Adrenal gland (tissue), 9 donors: ENCODE measurements at regions not wholly inside any gene's neighbourhood (a gene's known extent, or its start where the extent isn't known, plus 50 kb on each side); places are given as distances from the start of the nearest gene placed in this dataset.
"Not testable (repeated sequence)": the region's sequence is repeated elsewhere in the genome, so short reads cannot be mapped to it uniquely, and the experiment has no call there.

ENCODE experiments used
- DNase-seq, 7 donors: peaks; one replicate each; pipeline ENCODE4 v3.0.0-alpha.2; 2019 to 2020
- H3K27ac ChIP-seq, 5 donors: fragments of 200-600 bp; sonication (generic) in 4 of 5; 1 replicate in 3 of 5; 2 replicates in 2 of 5; pipeline versions ENCODE4 v1.5.1 to v1.8.0; 2016 to 2020; ENCODE audit warnings: mild to moderate bottlenecking in 1 of 5
- H3K27me3 ChIP-seq: fragments of 200-600 bp; 2 replicates; pipeline ENCODE4 v1.8.0; 2021
- H3K36me3 ChIP-seq, 2 donors: fragments of 200-600 bp; replicated peaks in 1 of 2; 1 replicate in 1 of 2; 2 replicates in 1 of 2; pipeline versions ENCODE4 v1.5.1 to v1.8.0; 2018 to 2022
- H3K4me1 ChIP-seq, 2 donors: fragments of 200-600 bp; replicated peaks in 1 of 2; 1 replicate in 1 of 2; 2 replicates in 1 of 2; pipeline versions ENCODE4 v1.5.1 to v1.8.0; 2018 to 2021
- H3K4me3 ChIP-seq, 4 donors: fragments of 200-600 bp; sonication (generic) in 3 of 4; one replicate each; pipeline ENCODE4 v1.5.1; 2016 to 2018
- H3K9me3 ChIP-seq, 3 donors: fragments of 200-600 bp; sonication (generic) in 1 of 3; replicated peaks in 1 of 3; 1 replicate in 2 of 3; 2 replicates in 1 of 3; pipeline versions ENCODE4 v1.5.1 to v1.8.0; 2016 to 2021
- CTCF ChIP-seq, 6 experiments: fragments of 450-650 bp in 4 of 6; fragments of 200-600 bp in 2 of 6; sonication (generic) in 1 of 6; IDR thresholded peaks; 1 replicate in 5 of 6; 2 replicates in 1 of 6; pipeline versions ENCODE4 v1.5.1 to v1.8.0; 2016 to 2021; ENCODE audit warnings: antibody characterized with exemption in 6 of 6, mild to moderate bottlenecking in 2 of 6, moderate library complexity in 1 of 6
- POLR2A ChIP-seq, 2 donors: fragments of 450-650 bp; IDR thresholded peaks; one replicate each; pipeline ENCODE4 v1.6.1; 2017; ENCODE audit warnings: antibody characterized with exemption in 2 of 2, mild to moderate bottlenecking in 2 of 2, moderate library complexity in 1 of 2
- WGBS, 4 donors: extraction: QIAGEN DNeasy Blood & Tissue Kit in 2 of 4; methylation state at CpG; one replicate each; pipeline versions ENCODE4 v1.1.5 to v1.1.7; 2013 to 2017; 5-methylcytosine and 5-hydroxymethylcytosine counted together
- intact Hi-C, 2 donors: fragments of 100-400 bp; cut with DNase I; formaldehyde crosslinking; loops; one replicate each; pipeline versions ENCODE4 v1.14.1 to v1.15.0; 2022 to 2023
- donor health status: healthy with polysubstance abuse.
- donor health status: Bipolar disorder and iron deficiency.
- donor health status: DM: yes; HTN: yes; CAD: no.
- donor health status: DM: no; HTN: no; CAD: no.
- donor health status: DM: no; HTN: no; CAD: no.

- H3K27me3 ChIP-seq = no peaks in the 10 kb centered on the region
- H3K27ac ChIP-seq = no peak overlapping the region
- TF ChIP-seq CTCF (IDR thresholded peaks at IDR 0.05) (no peak), POLR2A (IDR thresholded peaks at IDR 0.05) (no peak)
- DNase-seq = no peak
- no peak overlapping the region for H3K4me3 ChIP-seq
- intact Hi-C loops = no loop called here
- no peaks in the 10 kb centered on the region for H3K36me3 ChIP-seq
- 47 to 86% (median 66%) methylated on average over 1 of the region's 1 CpG for WGBS, 4 donors
- no peaks in the 10 kb centered on the region for H3K9me3 ChIP-seq
- H3K4me1 ChIP-seq = no peaks in the 10 kb centered on the region
Observed at GRCh38 chr15:21268436-21268940, 171.8 kb downstream of the POTEB3 start.

GRCh38 chr15:21267671-21268395 lies 172.5 kb downstream of the POTEB3 start:
- H3K27me3 ChIP-seq = no peaks in the 10 kb centered on the region
- TF ChIP-seq POLR2A (IDR thresholded peaks at IDR 0.05) = no peak
- no peaks in the 10 kb centered on the region for H3K4me1 ChIP-seq
- WGBS, 4 donors = 65 to 79% (median 74%) methylated on average over 4 of the region's 4 CpGs
- H3K36me3 ChIP-seq = no peaks in the 10 kb centered on the region
- no peak overlapping the region for H3K27ac ChIP-seq
- DNase-seq = no peak
- intact Hi-C loops = no loop called here
- H3K4me3 ChIP-seq = no peak overlapping the region
- H3K9me3 ChIP-seq = no peaks in the 10 kb centered on the region

GRCh38 chr15:21267226-21267625 lies 173.1 kb downstream of the POTEB3 start:
- Histone ChIP-seq H3K4me3 (no peak overlapping the region), H3K27me3 (no peaks in the 10 kb centered on the region), H3K9me3 (no peaks in the 10 kb centered on the region), H3K27ac (no peak overlapping the region), H3K4me1 (no peaks in the 10 kb centered on the region), H3K36me3 (no peaks in the 10 kb centered on the region)
- DNase-seq = no peak
- TF ChIP-seq POLR2A (IDR thresholded peaks at IDR 0.05) (no peak), CTCF (IDR thresholded peaks at IDR 0.05) (no peak)
- intact Hi-C loops = no loop called here
- 8 to 25% (median 20%) methylated on average over 2 of the region's 2 CpGs for WGBS, 4 donors

- intact Hi-C loops, DNase-seq: not testable (repeated sequence)
- WGBS, 4 donors = 44 to 66% (median 59%) methylated on average over 3 of the region's 3 CpGs
Observed at GRCh38 chr15:21265628-21266027, 174.7 kb downstream of the POTEB3 start.

GRCh38 chr15:21262851-21263425 lies 177.4 kb downstream of the POTEB3 start:
- DNase-seq = peak in 1 of 7 donors; percentile 57
- TF ChIP-seq CTCF (IDR thresholded peaks at IDR 0.05) = no peak
- TF ChIP-seq POLR2A (IDR thresholded peaks at IDR 0.05) = no peak
- Histone ChIP-seq H3K9me3 (no peaks in the 10 kb centered on the region), H3K4me3 (no peak overlapping the region), H3K27me3 (no peaks in the 10 kb centered on the region), H3K4me1 (no peaks in the 10 kb centered on the region), H3K27ac (no peak overlapping the region), H3K36me3 (no peaks in the 10 kb centered on the region)
- 77 to 85% (median 77%) methylated on average over 12 of the region's 12 CpGs for WGBS, 4 donors
- intact Hi-C loops = no loop called here

More at GRCh38 chr15:21265628-21266027, 174.7 kb downstream of the POTEB3 start:
- H3K27ac ChIP-seq, H3K4me3 ChIP-seq, H3K4me1 ChIP-seq, H3K9me3 ChIP-seq, H3K36me3 ChIP-seq, H3K27me3 ChIP-seq: not testable (repeated sequence)
